IPS-15b (cell line): ENCODE measurements at regions not wholly inside any gene's neighbourhood (a gene's known extent, or its start where the extent isn't known, plus 50 kb on each side); places are given as distances from the start of the nearest gene placed in this dataset.
"Not testable (repeated sequence)": the region's sequence is repeated elsewhere in the genome, so short reads cannot be mapped to it uniquely, and the experiment has no call there.

Experiments
- H3K27me3 ChIP-seq: one replicate; pipeline ENCODE4 v1.6.1; 2013; ENCODE audit warnings: low read length; ENCODE audit not compliant: control insufficient read depth, insufficient read depth
- H3K36me3 ChIP-seq: one replicate; pipeline ENCODE4 v1.6.1; 2013; ENCODE audit warnings: low read length; ENCODE audit not compliant: control insufficient read depth, insufficient read depth
- H3K4me1 ChIP-seq: one replicate; pipeline ENCODE4 v1.6.1; 2013; ENCODE audit warnings: mild to moderate bottlenecking, low read length; ENCODE audit not compliant: control insufficient read depth, insufficient read depth
- H3K4me3 ChIP-seq: one replicate; pipeline ENCODE4 v1.5.1; 2013; ENCODE audit warnings: low read depth, low read length
- H3K9ac ChIP-seq: one replicate; pipeline ENCODE4 v1.6.1; 2013; ENCODE audit warnings: low read depth, mild to moderate bottlenecking, low read length
- H3K9me3 ChIP-seq: one replicate; pipeline ENCODE4 v1.6.1; 2013; ENCODE audit warnings: mild to moderate bottlenecking, low read length; ENCODE audit not compliant: control insufficient read depth, insufficient read depth

DNA sequence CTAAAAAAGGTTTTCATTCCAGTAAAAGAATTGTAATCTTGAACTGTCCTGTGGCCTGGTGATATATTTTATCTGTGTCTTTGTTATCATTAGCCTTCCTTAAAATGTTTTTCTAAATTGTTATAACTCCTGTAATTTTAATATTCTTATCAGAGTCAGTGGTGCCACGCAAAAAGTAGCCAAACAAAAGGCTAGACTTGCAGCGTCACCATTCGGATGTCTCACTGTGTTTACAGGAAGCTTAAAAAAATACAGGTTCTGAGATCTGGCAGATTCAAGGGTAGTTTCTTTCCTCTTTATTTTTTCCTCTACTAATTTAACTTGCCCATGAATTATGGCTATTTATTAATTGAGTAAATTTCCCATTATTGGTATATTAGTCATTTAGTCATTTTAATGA is 362.3 kb downstream of the MAT2B start:
- Histone ChIP-seq H3K4me3 (no peak overlapping the region), H3K9ac (no peak overlapping the region), H3K27me3 (no peaks in the 10 kb centered on the region), H3K9me3 (no peaks in the 10 kb centered on the region), H3K36me3 (no peaks in the 10 kb centered on the region), H3K4me1 (peaks cover 2% of the 10 kb centered on the region)

DNA sequence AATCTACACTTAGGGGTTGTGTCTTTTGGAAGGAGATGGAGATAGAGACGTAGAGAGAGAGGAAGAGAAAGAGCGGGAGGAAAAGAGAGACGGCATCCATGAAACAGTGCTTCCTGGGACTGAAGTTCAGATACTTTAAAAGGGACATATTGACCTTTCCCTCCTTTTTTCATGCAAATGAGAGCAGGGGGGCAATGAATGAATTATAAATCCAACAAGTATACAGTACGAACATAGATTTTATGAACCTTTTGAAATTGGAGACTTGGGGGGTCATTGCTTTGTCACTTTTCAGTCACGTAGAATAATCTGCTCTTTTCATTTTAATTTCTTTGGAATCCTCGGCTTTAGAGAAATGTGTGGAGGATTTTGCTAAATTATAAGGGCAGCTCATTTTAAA is 364.2 kb downstream of the MAT2B start:
- Histone ChIP-seq H3K27me3 (no peaks in the 10 kb centered on the region), H3K4me3 (no peak overlapping the region), H3K36me3 (no peaks in the 10 kb centered on the region), H3K9ac (no peak overlapping the region), H3K4me1 (peaks cover 1% of the 10 kb centered on the region), H3K9me3 (no peaks in the 10 kb centered on the region)

DNA sequence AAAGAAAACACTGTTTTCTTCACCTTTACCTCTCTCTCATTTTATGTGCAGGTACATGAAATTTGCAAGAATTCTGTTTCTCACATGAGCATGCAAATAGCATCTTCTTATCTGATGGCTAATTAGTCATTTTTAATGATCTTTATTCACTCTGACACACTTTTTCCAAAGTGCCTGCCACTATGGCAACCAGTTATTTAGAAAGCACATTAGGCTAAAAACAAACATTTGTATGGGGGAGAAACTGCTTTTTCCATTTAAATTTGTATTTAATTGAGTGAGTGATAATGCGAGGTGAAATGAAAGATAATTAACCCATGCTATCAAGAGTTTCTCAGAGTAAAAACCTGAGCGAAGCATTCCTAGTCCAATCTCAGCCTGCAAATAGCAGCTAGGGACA is 365.0 kb downstream of the MAT2B start:
- no peaks in the 10 kb centered on the region for H3K27me3 ChIP-seq
- no peak overlapping the region for H3K4me3 ChIP-seq
- no peak overlapping the region for H3K9ac ChIP-seq
- H3K36me3 ChIP-seq: no peaks in the 10 kb centered on the region
- H3K9me3 ChIP-seq: no peaks in the 10 kb centered on the region
- H3K4me1 ChIP-seq: no peaks in the 10 kb centered on the region

DNA sequence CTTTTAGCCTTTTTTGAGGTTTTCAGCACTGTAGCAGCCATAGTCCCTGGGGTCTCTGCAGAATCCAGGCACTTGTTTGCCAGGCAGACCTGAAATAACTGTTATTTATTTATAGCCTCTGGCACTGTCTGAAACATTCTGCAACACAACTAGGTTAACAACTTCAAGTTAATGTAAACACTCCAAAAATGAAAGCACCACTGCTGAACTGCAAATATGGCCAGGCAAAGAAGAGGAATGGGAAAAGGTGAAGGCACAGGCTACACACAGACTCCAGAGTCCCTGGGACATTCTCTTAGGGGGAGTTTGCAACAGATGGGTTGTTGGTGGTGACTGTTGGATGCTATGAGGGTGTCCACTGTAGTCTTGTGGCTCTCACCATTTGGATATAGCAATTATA is 369.0 kb downstream of the MAT2B start:
- Histone ChIP-seq H3K27me3 (no peaks in the 10 kb centered on the region), H3K9me3 (no peaks in the 10 kb centered on the region), H3K9ac (no peak overlapping the region), H3K36me3 (no peaks in the 10 kb centered on the region), H3K4me3 (no peak overlapping the region), H3K4me1 (no peaks in the 10 kb centered on the region)

DNA sequence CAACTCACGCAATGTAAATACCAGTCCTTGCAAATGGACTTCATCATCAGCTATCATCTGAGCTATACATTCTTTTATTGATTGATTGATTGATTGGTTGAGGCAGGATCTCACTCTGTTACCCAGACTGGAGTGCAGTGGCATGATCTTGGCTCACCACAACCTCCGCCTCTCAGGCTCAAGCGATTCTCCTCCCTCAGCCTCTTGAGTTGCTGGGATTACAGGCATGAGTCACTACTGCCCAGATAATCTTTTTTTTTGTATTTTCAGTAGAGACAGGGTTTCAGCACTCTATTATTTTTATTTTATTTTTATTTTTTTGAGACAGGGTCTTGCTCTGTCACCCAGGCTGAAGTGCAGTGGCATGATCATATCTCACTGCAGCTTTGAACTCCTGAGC is 369.5 kb downstream of the MAT2B start:
- H3K9me3 ChIP-seq, H3K27me3 ChIP-seq, H3K4me1 ChIP-seq, H3K9ac ChIP-seq, H3K36me3 ChIP-seq, H3K4me3 ChIP-seq: not testable (repeated sequence)

DNA sequence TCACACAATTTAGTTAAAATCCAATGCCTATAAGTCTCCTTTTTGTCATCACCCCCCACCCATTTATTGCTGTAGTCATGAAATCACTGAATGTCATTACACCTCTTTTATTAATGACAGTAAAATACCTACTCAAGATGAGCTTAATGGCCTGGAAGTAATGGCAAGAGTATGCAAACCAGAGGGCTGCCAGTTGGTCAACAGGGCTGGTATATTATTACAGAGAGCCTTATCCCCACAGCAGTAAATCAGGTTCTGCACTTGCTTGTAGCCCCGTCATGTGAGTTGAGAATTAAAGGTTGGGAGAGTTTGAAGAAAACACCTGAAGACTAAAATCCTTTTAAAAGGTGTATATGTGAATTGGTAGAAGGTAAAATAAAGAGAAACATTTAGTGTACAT is 372.4 kb downstream of the MAT2B start:
- H3K4me1 ChIP-seq: no peaks in the 10 kb centered on the region
- H3K9ac ChIP-seq: no peak overlapping the region
- no peaks in the 10 kb centered on the region for H3K9me3 ChIP-seq
- H3K36me3 ChIP-seq: no peaks in the 10 kb centered on the region
- H3K4me3 ChIP-seq: no peak overlapping the region
- no peaks in the 10 kb centered on the region for H3K27me3 ChIP-seq

DNA sequence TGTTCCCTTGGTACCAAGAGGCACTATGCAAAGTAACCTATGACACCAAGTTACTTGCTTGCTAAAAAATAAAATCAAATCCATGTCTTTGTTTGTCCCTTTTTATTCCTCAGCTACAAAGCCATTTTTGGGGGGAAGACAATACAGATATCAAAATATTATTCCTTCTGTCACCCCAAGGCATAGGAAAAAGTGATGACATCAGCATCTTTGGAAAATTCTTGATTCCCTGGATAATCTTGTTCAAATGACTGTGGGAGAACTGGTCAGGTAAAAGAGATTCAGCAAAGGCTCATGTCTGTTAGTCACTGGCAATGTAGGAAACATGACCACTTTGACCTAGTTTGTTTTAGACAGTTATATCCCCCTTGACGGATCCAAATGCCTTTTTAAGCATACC is 373.1 kb downstream of the MAT2B start:
- Histone ChIP-seq H3K4me3 (no peak overlapping the region), H3K9ac (no peak overlapping the region), H3K27me3 (no peaks in the 10 kb centered on the region), H3K36me3 (no peaks in the 10 kb centered on the region), H3K9me3 (no peaks in the 10 kb centered on the region), H3K4me1 (no peaks in the 10 kb centered on the region)

DNA sequence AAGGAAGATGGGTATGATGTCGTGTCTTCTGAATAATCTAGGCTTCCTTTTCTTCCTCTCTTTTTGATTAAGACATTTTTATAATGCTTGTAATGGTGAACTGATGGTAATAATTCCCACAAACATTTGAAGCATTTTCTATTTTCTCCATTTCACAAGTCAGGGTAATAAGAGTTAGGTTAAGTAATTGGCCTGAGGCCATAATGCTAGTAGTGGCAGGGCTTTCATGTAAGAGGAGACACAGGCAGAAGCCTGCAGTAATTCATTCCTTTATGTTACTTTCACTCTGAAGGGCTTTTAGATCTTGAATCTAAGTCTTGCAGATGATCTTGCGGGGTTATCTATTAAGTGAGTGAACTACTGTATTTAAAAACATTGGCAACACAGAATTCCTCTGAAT is 374.9 kb downstream of the MAT2B start:
- Histone ChIP-seq H3K36me3 (no peaks in the 10 kb centered on the region), H3K4me3 (no peak overlapping the region), H3K4me1 (no peaks in the 10 kb centered on the region), H3K9ac (no peak overlapping the region), H3K9me3 (no peaks in the 10 kb centered on the region), H3K27me3 (no peaks in the 10 kb centered on the region)

DNA sequence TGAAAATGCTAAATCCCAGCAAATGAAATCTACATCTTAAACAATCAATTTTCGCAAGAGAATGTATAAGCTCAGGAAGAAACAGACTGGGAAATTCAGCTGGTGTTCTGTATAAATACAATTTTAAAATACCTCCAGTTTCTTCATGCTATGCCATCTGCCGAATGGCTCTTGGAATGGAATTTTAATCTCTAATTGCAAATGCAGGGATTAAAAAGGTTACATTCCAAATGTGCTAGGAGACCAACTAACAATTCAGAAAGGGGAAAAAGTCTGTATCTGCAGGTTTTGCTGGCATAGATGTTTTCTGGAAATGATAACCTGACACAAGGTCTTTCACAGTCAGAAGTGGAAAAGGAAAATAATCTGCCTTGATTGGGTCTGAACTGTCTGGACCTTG is 379.7 kb downstream of the MAT2B start:
- Histone ChIP-seq H3K9me3 (no peaks in the 10 kb centered on the region), H3K4me1 (no peaks in the 10 kb centered on the region), H3K27me3 (no peaks in the 10 kb centered on the region), H3K9ac (no peak overlapping the region), H3K36me3 (no peaks in the 10 kb centered on the region), H3K4me3 (no peak overlapping the region)

DNA sequence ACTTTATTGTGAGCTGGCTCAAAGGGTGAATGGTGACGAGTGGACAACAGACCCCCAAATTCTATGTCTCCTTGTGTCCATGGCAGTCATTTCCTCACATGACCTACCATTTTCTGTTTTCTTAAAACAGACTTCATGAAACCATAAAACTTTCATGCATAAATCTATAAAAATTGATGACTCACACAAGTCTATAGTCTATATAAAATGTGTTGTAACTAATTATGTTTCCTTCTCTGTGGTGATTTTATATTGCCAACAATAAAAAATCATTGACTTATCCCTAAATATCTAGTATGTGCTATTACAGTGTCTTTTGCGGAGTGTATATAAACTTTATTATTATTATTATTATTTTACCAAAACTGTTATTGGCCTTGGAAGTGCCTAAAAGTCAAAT is 382.4 kb downstream of the MAT2B start:
- H3K4me3 ChIP-seq: no peak overlapping the region
- no peak overlapping the region for H3K9ac ChIP-seq
- no peaks in the 10 kb centered on the region for H3K4me1 ChIP-seq
- no peaks in the 10 kb centered on the region for H3K9me3 ChIP-seq
- H3K27me3 ChIP-seq: no peaks in the 10 kb centered on the region
- no peaks in the 10 kb centered on the region for H3K36me3 ChIP-seq

DNA sequence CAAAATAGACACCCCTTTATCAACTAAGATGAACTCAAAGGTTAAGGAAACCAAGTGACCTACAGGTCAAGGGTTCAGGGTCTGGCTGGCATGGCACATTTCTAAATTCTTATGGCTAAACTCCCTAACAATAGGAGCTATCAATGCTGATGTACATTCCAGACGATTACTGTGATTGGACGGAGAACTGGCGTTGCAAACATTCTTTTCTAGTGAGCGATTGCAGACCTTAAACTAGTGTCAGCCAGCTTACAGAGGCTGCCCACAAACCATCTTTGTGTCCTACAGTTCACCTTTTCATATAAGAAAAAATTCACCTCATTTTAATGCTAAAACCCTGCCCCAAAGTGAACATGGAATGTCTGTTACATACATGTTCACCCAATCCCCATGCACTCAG is 382.9 kb downstream of the MAT2B start:
- H3K4me3 ChIP-seq: no peak overlapping the region
- H3K36me3 ChIP-seq: no peaks in the 10 kb centered on the region
- no peak overlapping the region for H3K9ac ChIP-seq
- H3K9me3 ChIP-seq: no peaks in the 10 kb centered on the region
- H3K4me1 ChIP-seq: peaks cover 5% of the 10 kb centered on the region
- H3K27me3 ChIP-seq: no peaks in the 10 kb centered on the region

DNA sequence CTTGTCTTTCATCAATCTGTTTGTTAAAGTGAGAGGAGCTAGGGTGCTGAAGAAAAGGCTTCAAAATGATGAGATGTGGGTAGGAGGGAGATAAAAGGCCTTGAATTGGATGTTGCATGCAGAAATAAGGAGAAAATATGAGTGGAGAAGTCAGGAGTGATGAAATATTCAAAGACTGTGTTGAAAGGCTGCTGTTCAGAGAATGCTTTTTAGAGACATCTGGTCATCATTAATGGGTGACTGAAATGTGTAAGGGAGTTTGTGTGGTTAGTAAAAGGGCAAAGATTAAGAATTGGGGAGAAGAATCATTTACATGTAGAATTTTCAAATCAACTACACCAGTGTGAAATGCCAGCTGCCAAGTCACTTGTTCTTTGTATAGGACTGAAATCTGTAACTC is 383.9 kb downstream of the MAT2B start:
- H3K36me3 ChIP-seq: no peaks in the 10 kb centered on the region

DNA sequence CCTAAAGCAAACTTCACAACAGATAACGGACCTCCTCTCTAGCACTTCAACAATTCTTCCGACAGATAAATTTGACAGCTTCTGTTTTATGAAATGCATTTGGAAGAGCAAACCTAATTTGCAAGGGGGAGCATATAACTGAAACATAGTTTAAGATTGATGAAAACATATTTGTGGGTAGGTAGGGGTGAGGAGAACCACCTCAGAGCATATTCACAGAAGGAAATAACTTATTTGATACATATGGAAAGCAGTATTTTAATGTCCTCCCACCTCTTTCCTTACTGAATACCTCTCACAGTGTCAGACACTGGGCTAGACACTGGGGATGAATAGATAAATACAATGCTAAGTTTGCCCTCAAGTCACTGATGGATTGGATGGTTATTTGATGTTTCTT is 384.8 kb downstream of the MAT2B start:
- Histone ChIP-seq H3K4me1 (peaks cover 5% of the 10 kb centered on the region), H3K9ac (no peak overlapping the region), H3K36me3 (no peaks in the 10 kb centered on the region), H3K27me3 (no peaks in the 10 kb centered on the region), H3K9me3 (no peaks in the 10 kb centered on the region), H3K4me3 (no peak overlapping the region)

More for the DNA sequence above, 383.9 kb downstream of the MAT2B start:
- no peak overlapping the region for H3K4me3 ChIP-seq
- no peaks in the 10 kb centered on the region for H3K9me3 ChIP-seq
- no peak overlapping the region for H3K9ac ChIP-seq
- peaks cover 5% of the 10 kb centered on the region for H3K4me1 ChIP-seq
- H3K27me3 ChIP-seq: no peaks in the 10 kb centered on the region
